ENCODE measurements at regions not wholly inside any gene's neighbourhood (a gene's known extent, or its start where the extent isn't known, plus 50 kb on each side); places are given as distances from the start of the nearest gene placed in this dataset.

DNA sequence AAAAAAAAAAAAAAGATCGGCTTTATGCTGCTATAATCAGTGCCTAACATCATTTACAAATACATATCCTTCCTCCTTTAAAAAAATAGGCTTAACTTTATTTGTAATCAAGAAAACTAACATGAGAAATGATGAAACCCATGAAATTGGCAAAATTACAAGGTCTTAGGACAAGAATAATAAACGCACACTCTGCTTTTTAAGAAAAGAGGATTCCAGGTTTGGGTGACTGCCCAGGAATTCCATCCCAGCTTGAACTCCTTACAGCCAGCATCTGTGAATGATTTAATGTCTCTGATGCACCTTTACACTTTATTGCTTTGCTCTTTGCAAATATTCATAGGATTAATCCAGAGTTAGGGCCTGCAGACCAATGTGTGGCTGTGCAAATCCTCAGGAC, 196.0 kb downstream of the CBLN1 start:
- TF ChIP-seq, protein P1, sequence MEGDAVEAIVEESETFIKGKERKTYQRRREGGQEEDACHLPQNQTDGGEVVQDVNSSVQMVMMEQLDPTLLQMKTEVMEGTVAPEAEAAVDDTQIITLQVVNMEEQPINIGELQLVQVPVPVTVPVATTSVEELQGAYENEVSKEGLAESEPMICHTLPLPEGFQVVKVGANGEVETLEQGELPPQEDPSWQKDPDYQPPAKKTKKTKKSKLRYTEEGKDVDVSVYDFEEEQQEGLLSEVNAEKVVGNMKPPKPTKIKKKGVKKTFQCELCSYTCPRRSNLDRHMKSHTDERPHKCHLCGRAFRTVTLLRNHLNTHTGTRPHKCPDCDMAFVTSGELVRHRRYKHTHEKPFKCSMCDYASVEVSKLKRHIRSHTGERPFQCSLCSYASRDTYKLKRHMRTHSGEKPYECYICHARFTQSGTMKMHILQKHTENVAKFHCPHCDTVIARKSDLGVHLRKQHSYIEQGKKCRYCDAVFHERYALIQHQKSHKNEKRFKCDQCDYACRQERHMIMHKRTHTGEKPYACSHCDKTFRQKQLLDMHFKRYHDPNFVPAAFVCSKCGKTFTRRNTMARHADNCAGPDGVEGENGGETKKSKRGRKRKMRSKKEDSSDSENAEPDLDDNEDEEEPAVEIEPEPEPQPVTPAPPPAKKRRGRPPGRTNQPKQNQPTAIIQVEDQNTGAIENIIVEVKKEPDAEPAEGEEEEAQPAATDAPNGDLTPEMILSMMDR (IDR thresholded peaks at IDR 0.05) = no peak
- TF ChIP-seq POLR2A (IDR thresholded peaks at IDR 0.05) = no peak
